GM21526 (cell line): ENCODE measurements at regions not wholly inside any gene's neighbourhood (a gene's known extent, or its start where the extent isn't known, plus 50 kb on each side); places are given as distances from the start of the nearest gene placed in this dataset.
"Not testable (repeated sequence)": the region's sequence is repeated elsewhere in the genome, so short reads cannot be mapped to it uniquely, and the experiment has no call there.

Source experiments
- ATAC-seq: cut with Tn5 transposase; IDR thresholded peaks from one replicate; pipeline ENCODE4 v1.9.1; 2021; ENCODE audit warnings: moderate library complexity; ENCODE audit not compliant: unreplicated experiment, low FRiP score

GRCh38 chr5:82905986-82906385 is 171.2 kb downstream of the TMEM167A start:
- no peak for ATAC-seq

- no peak for ATAC-seq
Measured at GRCh38 chr5:82901281-82901888, 175.8 kb downstream of the TMEM167A start.

- no peak for ATAC-seq
Measured at GRCh38 chr5:82894716-82895115, 182.5 kb downstream of the TMEM167A start.

GRCh38 chr5:82889088-82889487 is 188.1 kb downstream of the TMEM167A start:
- ATAC-seq, result no peak

- ATAC-seq, result no peak
Measured at GRCh38 chr5:82886911-82887310, 190.3 kb downstream of the TMEM167A start.

- no peak for ATAC-seq
Measured at GRCh38 chr5:82885627-82886389, 191.4 kb downstream of the TMEM167A start.

GRCh38 chr5:82884821-82885471 is 192.2 kb downstream of the TMEM167A start:
- no peak for ATAC-seq

GRCh38 chr5:82882316-82882715 is 194.9 kb downstream of the TMEM167A start:
- ATAC-seq, result no peak

- ATAC-seq, result peak; percentile 54
Measured at GRCh38 chr5:82881571-82882174, 195.5 kb downstream of the TMEM167A start.

- no peak for ATAC-seq
Measured at GRCh38 chr5:82879089-82879488, 198.1 kb downstream of the TMEM167A start.

GRCh38 chr5:82873452-82873851 is 203.7 kb downstream of the TMEM167A start:
- ATAC-seq, result no peak

- not testable (repeated sequence) for ATAC-seq
Measured at GRCh38 chr5:82872321-82873288, 204.6 kb downstream of the TMEM167A start.

- no peak for ATAC-seq
Measured at GRCh38 chr5:82865625-82866024, 211.6 kb downstream of the TMEM167A start.

- ATAC-seq, result no peak
Measured at GRCh38 chr5:82863266-82863665, 213.9 kb downstream of the TMEM167A start.

- no peak for ATAC-seq
Measured at GRCh38 chr5:82862711-82863110, 214.5 kb downstream of the TMEM167A start.

GRCh38 chr5:82862261-82862660 is 214.9 kb downstream of the TMEM167A start:
- no peak for ATAC-seq

GRCh38 chr5:82861701-82862100 is 215.5 kb downstream of the TMEM167A start:
- no peak for ATAC-seq

- ATAC-seq, result no peak
Measured at GRCh38 chr5:82859451-82860140, 217.6 kb downstream of the TMEM167A start.

- no peak for ATAC-seq
Measured at GRCh38 chr5:82858151-82859025, 218.8 kb downstream of the TMEM167A start.
